Suppressor macrophage treated with lipopolysaccharide for 4 hours (primary cell): ENCODE measurements at regions not wholly inside any gene's neighbourhood (a gene's known extent, or its start where the extent isn't known, plus 50 kb on each side); places are given as distances from the start of the nearest gene placed in this dataset.
A peak's percentile ranks its signal among the peaks of the same experiment; 100 is the strongest.
"Not testable (repeated sequence)": the region's sequence is repeated elsewhere in the genome, so short reads cannot be mapped to it uniquely, and the experiment has no call there.

Experiments used
- DNase-seq: peaks from one replicate; pipeline ENCODE4 v3.0.0-alpha.2; 2020

GRCh38 chr10:95137990-95138625, 55.9 kb upstream of the ACSM6 start:
- DNase-seq, result not testable (repeated sequence)

- no peak for DNase-seq
Observed at GRCh38 chr10:95134490-95134889, 59.5 kb upstream of the ACSM6 start.

GRCh38 chr10:95133997-95134396, 60.0 kb upstream of the ACSM6 start:
- no peak for DNase-seq

GRCh38 chr10:95133016-95133752, 60.9 kb upstream of the ACSM6 start:
- DNase-seq, result peak; percentile 86

GRCh38 chr10:95130429-95130828, 61.1 kb upstream of the CYP2C8 start:
- DNase-seq, result not testable (repeated sequence)

DNA sequence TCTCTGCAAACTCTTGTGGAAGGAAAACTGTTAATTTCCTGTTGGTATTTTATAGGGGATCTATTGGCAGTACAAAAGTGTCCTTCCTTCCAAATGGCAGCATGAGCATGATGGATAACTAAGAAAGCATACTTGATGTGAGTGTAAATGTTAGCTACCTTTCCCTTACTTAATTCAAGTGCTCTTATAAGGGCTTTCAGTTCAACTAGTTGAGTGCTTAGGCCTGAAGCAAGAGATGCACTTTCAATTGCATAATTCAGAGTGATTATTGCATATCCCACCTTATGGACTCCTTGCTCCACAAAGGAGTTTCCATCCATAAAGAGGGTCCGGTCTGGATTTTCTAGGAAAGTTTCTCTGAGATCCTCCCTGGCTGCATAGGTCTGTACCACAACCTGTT, 56.3 kb upstream of the CYP2C8 start:
- DNase-seq, result no peak

DNA sequence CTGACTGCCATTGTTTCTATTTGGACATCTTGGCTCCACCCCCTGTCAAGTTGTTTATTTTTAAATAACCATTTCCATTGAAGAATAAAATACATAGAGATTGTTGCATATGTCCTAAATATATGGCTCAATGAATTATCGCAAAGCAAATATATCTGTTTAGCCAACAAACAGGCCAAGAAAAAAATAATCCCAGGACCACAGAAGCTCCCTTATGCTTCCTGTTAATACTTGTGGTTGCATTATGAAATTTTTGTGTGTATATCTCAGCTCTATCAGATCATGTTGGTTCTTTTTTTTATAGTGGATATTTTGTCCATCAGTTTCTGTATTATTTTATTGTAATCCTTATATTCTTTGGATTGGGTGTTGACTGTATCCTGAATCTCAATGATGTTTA, 53.4 kb upstream of the CYP2C8 start:
- no peak for DNase-seq

- no peak for DNase-seq
Observed at GRCh38 chr10:95121904-95122303, 52.6 kb upstream of the CYP2C8 start.
